BE2C (cell line): ENCODE measurements at regions not wholly inside any gene's neighbourhood (a gene's known extent, or its start where the extent isn't known, plus 50 kb on each side); places are given as distances from the start of the nearest gene placed in this dataset.

Experiments
- DNase-seq: peaks from one replicate; pipeline ENCODE4 v3.0.0-alpha.2; 2020
- H3K27me3 ChIP-seq: fragments of 250-450 bp; sonication (Bioruptor Pico); 2 replicates; pipeline ENCODE4 v1.5.1; 2020; ENCODE audit warnings: mild to moderate bottlenecking
- H3K36me3 ChIP-seq: fragments of 250-450 bp; sonication (Bioruptor Pico); 2 replicates; pipeline ENCODE4 v1.5.1; 2020; ENCODE audit warnings: mild to moderate bottlenecking
- H3K4me1 ChIP-seq: fragments of 250-450 bp; sonication (Bioruptor Pico); 2 replicates; pipeline ENCODE4 v1.5.1; 2020
- H3K4me3 ChIP-seq: 2 replicates; pipeline ENCODE4 v1.5.1; 2011; ENCODE audit warnings: low read depth, low read length
- H3K9me3 ChIP-seq: fragments of 250-450 bp; sonication (Bioruptor Pico); 2 replicates; pipeline ENCODE4 v1.5.1; 2020
- TF ChIP-seq, protein P1 (sequence below): IDR thresholded peaks from 2 replicates; pipeline ENCODE4 v1.5.1; 2012; ENCODE audit warnings: mild to moderate bottlenecking, low read depth, low read length

DNA sequence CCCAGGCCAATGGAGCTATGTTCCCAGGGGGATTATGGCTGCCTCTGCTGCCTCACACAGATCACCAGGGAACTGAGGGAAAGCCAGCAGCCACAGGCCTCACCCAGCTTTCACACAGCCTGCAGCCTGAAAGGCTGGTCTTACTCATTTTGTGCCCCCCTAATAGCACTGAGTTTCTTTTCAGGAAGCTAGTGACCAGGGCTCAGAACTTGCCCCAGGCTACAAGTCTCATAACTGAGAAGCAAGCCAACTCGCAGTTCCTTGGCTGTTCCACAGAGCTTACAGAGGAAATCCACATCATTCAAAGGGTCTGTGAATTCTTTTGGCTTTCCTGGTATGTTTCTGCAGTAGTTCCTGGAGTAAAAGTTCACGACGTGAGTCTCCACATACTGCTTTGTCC lies 524.8 kb upstream of the GJE1 start:
- TF ChIP-seq, protein P1, sequence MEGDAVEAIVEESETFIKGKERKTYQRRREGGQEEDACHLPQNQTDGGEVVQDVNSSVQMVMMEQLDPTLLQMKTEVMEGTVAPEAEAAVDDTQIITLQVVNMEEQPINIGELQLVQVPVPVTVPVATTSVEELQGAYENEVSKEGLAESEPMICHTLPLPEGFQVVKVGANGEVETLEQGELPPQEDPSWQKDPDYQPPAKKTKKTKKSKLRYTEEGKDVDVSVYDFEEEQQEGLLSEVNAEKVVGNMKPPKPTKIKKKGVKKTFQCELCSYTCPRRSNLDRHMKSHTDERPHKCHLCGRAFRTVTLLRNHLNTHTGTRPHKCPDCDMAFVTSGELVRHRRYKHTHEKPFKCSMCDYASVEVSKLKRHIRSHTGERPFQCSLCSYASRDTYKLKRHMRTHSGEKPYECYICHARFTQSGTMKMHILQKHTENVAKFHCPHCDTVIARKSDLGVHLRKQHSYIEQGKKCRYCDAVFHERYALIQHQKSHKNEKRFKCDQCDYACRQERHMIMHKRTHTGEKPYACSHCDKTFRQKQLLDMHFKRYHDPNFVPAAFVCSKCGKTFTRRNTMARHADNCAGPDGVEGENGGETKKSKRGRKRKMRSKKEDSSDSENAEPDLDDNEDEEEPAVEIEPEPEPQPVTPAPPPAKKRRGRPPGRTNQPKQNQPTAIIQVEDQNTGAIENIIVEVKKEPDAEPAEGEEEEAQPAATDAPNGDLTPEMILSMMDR = no peak

DNA sequence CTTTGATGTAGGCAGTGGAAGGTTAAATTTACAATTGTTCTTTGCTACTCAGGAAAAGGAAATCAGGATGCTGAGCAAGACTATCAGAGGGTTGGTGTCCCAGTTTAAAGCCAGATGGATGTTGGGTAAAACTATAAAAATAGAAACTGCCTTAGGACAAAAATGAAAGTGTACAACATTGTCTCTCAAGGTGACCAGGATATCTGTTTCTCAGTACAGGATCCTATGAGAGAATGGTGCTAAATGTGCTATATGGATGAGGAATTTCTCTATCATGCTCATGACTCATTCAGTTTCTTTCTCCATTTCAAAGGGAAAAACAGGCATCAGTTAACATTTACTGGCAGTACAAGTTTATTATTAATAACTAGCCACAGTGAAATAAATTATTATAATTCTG lies 534.2 kb upstream of the GJE1 start:
- Histone ChIP-seq H3K9me3 (no peaks in the 10 kb centered on the region), H3K4me1 (no peaks in the 10 kb centered on the region), H3K36me3 (no peaks in the 10 kb centered on the region), H3K27me3 (no peaks in the 10 kb centered on the region), H3K4me3 (no peak overlapping the region)
- TF ChIP-seq, protein P1 = no peak
- no peak for DNase-seq

More for the DNA sequence above, 524.8 kb upstream of the GJE1 start:
- Histone ChIP-seq H3K27me3 (no peaks in the 10 kb centered on the region), H3K36me3 (no peaks in the 10 kb centered on the region), H3K4me3 (no peak overlapping the region), H3K4me1 (no peaks in the 10 kb centered on the region), H3K9me3 (no peaks in the 10 kb centered on the region)
- no peak for DNase-seq

DNA sequence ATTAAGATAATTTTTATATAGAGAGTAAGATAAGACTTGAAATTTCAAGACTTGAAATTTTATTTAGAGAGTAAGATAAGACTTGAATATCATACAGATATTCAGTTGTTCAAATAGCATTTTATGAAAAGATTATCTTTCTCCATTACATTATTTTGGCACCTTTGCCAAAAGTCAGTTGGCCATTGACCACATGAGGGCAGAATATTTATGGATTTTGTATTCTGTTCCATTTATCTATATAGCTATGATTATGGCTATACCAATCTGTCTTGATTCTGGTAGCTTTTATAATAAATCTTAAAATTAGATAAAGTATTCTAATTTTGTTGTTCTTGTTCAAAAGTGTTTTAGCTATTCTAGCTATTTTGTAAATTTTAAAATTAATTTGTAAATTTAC lies 537.9 kb upstream of the GJE1 start:
- Histone ChIP-seq H3K4me3 (no peak overlapping the region), H3K9me3 (no peaks in the 10 kb centered on the region), H3K4me1 (no peaks in the 10 kb centered on the region), H3K36me3 (no peaks in the 10 kb centered on the region), H3K27me3 (no peaks in the 10 kb centered on the region)
- DNase-seq = no peak
- TF ChIP-seq, protein P1 = no peak

DNA sequence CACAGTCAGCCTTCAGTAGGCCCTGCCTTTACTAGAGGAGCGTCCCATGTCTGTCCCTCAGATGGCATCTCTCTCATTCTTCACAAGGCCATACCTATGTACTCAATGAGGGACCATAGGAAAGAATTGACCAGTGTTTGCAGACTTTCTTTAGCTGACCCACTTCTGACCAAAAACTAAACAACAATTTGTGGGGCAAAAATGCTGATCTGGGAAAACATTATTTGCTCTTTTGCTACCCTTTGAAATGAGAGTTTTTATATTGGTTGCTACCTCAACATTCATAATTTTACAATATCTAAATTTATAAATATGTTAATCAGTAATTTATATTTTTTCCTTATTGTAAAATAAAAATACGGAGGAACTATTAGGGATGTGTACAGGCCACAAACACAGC lies 539.4 kb upstream of the GJE1 start:
- Histone ChIP-seq H3K4me3 (no peak overlapping the region), H3K4me1 (no peaks in the 10 kb centered on the region), H3K9me3 (no peaks in the 10 kb centered on the region), H3K36me3 (no peaks in the 10 kb centered on the region), H3K27me3 (no peaks in the 10 kb centered on the region)
- TF ChIP-seq, protein P1 = no peak
- no peak for DNase-seq

DNA sequence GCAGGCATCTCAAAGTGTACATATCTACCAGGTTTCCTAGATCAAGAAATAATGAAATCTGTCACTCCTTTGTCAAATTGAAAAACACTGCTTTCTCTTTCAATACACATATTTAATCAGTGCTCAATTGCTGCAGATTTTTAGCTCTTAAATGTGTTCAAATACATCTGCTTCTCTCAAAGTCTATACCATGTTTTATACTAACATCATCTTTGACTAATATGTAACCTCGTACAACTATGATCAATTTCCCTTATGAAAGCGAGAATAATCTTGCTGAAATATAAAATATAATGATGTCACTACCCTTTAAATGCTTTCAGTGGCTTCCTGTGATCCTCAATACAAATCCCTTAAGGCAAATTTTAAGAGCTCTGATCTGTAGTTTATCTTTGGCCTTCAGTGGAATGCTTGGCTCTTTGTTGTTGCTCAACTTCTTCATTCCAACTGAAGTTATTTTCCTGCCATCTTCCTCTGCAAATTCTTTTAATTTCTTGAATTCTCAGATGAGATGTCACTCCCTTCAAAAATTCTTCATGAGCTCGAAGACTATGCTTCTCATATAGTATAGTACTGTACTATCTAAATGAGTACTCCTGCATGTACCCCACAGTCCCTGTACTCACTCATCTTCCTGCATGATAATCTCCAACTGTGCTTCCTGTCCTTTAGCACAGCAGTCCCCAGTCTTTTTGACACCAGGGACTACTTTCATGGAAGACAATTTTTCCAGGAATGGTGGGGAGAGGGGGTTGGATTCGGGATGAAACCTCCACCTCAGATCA lies 545.1 kb upstream of the GJE1 start:
- Histone ChIP-seq H3K27me3 (no peaks in the 10 kb centered on the region), H3K36me3 (no peaks in the 10 kb centered on the region)

DNA sequence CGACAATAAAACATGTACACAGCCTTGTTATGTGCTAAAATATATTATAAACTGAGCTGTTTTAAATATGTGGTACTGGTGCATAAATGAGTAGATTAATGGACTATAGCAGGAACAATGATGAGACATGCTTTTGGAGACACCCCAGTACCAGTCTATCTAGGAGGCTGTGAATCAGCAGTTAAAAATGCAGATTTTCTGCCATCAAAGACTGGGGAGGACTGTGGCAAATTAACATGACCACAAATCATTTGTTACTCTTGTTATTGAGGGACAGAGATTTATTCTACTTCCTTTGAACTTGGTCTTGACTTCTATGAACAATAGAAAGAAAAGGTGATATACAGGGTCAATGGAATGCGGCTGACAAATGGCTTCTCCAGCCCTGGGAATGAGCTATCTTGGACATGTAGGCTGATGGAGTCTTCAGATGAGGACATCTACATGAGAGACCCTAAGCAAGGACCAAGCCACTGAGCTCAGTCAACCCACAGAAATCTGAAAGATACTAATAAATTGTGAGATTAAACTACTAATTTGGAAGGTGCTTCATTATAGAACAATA lies 551.7 kb upstream of the GJE1 start:
- H3K4me3 ChIP-seq = no peak overlapping the region
- H3K27me3 ChIP-seq = no peaks in the 10 kb centered on the region
- H3K4me1 ChIP-seq = no peaks in the 10 kb centered on the region
- no peaks in the 10 kb centered on the region for H3K9me3 ChIP-seq
- no peaks in the 10 kb centered on the region for H3K36me3 ChIP-seq
- DNase-seq = no peak
- TF ChIP-seq, protein P1 = no peak

More for the DNA sequence above, 545.1 kb upstream of the GJE1 start:
- no peak overlapping the region for H3K4me3 ChIP-seq
- no peak for DNase-seq
- H3K4me1 ChIP-seq = no peaks in the 10 kb centered on the region
- H3K9me3 ChIP-seq = no peaks in the 10 kb centered on the region
- TF ChIP-seq, protein P1 = no peak
